ENCODE measurements at regions not wholly inside any gene's neighbourhood (a gene's known extent, or its start where the extent isn't known, plus 50 kb on each side); places are given as distances from the start of the nearest gene placed in this dataset.
"Not testable (repeated sequence)": the region's sequence is repeated elsewhere in the genome, so short reads cannot be mapped to it uniquely, and the experiment has no call there.

DNA sequence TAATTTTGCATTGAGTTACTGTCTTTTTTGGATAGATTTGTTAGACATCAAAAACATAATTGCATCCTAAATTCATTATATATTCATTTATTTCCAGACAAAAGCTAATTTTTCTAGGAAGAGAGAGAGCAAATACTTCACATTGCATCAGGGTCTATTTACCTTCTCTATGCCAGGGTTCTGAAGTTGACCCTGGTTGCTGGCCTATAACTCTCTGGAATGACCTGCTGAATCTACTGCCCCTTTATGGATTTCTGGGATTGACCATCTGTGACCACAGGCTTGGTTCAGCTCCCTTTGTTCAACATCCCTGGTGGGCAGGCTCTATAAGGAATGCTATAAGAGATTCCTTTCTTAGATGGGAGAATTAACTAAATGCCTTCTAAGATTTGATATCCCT is 414.8 kb upstream of the STXBP6 start:
- H3K9me3 ChIP-seq (ENCODE audit: low read length), result no peaks in the 10 kb centered on the region
- no peak overlapping the region for H3K4me3 ChIP-seq (ENCODE audit: low read length)
- H3K36me3 ChIP-seq (ENCODE audit: insufficient read depth, low read length), result no peaks in the 10 kb centered on the region
- no peak overlapping the region for H2AFZ ChIP-seq (ENCODE audit: low read depth, low read length)
- no peaks in the 10 kb centered on the region for H3K27me3 ChIP-seq (ENCODE audit: insufficient read depth, low read length)
- H3K4me1 ChIP-seq (ENCODE audit: insufficient read depth, low read length), result peaks cover 3% of the 10 kb centered on the region

DNA sequence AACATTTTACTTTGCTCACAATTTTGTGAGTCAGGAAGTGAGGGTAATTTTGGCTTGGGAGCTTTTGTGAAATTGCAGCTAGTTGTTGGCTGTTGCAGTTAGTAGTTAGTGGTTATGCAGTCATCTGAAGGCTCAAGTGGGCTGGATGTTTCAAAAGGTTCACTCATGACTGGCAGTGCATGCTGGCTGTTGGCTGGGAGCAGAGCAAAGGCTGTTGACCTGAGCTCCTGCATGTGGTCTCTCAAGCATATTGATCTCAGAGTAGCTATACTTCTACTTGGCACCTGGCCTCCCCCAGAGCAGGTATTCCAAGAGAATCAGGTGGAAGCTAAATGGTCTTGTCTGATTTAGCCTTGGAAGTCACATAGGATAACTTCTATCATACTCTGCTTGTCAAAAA is 414.1 kb upstream of the STXBP6 start:
- no peaks in the 10 kb centered on the region for H3K36me3 ChIP-seq (ENCODE audit: insufficient read depth, low read length)
- no peak overlapping the region for H3K4me3 ChIP-seq (ENCODE audit: low read length)
- H2AFZ ChIP-seq (ENCODE audit: low read depth, low read length), result no peak overlapping the region

GRCh38 chr14:25463480-25463879 is 413.5 kb upstream of the STXBP6 start:
- no peak overlapping the region for H2AFZ ChIP-seq (ENCODE audit: low read depth, low read length)
- peaks cover 3% of the 10 kb centered on the region for H3K4me1 ChIP-seq (ENCODE audit: insufficient read depth, low read length)
- no peak overlapping the region for H3K4me3 ChIP-seq (ENCODE audit: low read length)
- no peaks in the 10 kb centered on the region for H3K27me3 ChIP-seq (ENCODE audit: insufficient read depth, low read length)
- no peaks in the 10 kb centered on the region for H3K36me3 ChIP-seq (ENCODE audit: insufficient read depth, low read length)
- no peaks in the 10 kb centered on the region for H3K9me3 ChIP-seq (ENCODE audit: low read length)

More for the DNA sequence above, 414.1 kb upstream of the STXBP6 start:
- Histone ChIP-seq H3K27me3 (ENCODE audit: insufficient read depth, low read length) (no peaks in the 10 kb centered on the region), H3K4me1 (ENCODE audit: insufficient read depth, low read length) (peaks cover 3% of the 10 kb centered on the region), H3K9me3 (ENCODE audit: low read length) (no peaks in the 10 kb centered on the region)

- Histone ChIP-seq H3K9me3 (ENCODE audit: low read length) (no peaks in the 10 kb centered on the region), H3K27me3 (ENCODE audit: insufficient read depth, low read length) (no peaks in the 10 kb centered on the region), H3K4me1 (ENCODE audit: insufficient read depth, low read length) (peaks cover 3% of the 10 kb centered on the region), H3K36me3 (ENCODE audit: insufficient read depth, low read length) (no peaks in the 10 kb centered on the region), H3K4me3 (ENCODE audit: low read length) (no peak overlapping the region), H2AFZ (ENCODE audit: low read depth, low read length) (no peak overlapping the region)
Observed at GRCh38 chr14:25461780-25462179, 411.8 kb upstream of the STXBP6 start.

GRCh38 chr14:25444381-25444780 is 394.4 kb upstream of the STXBP6 start:
- no peaks in the 10 kb centered on the region for H3K4me1 ChIP-seq (ENCODE audit: insufficient read depth, low read length)
- no peak overlapping the region for H2AFZ ChIP-seq (ENCODE audit: low read depth, low read length)
- H3K4me3 ChIP-seq (ENCODE audit: low read length), result no peak overlapping the region
- H3K9me3 ChIP-seq (ENCODE audit: low read length), result no peaks in the 10 kb centered on the region
- no peaks in the 10 kb centered on the region for H3K27me3 ChIP-seq (ENCODE audit: insufficient read depth, low read length)
- no peaks in the 10 kb centered on the region for H3K36me3 ChIP-seq (ENCODE audit: insufficient read depth, low read length)

GRCh38 chr14:25440382-25440781 is 390.4 kb upstream of the STXBP6 start:
- H3K9me3 ChIP-seq (ENCODE audit: low read length); H3K36me3 ChIP-seq (ENCODE audit: insufficient read depth, low read length); H3K27me3 ChIP-seq (ENCODE audit: insufficient read depth, low read length); H2AFZ ChIP-seq (ENCODE audit: low read depth, low read length); H3K4me1 ChIP-seq (ENCODE audit: insufficient read depth, low read length); H3K4me3 ChIP-seq (ENCODE audit: low read length): not testable (repeated sequence)

DNA sequence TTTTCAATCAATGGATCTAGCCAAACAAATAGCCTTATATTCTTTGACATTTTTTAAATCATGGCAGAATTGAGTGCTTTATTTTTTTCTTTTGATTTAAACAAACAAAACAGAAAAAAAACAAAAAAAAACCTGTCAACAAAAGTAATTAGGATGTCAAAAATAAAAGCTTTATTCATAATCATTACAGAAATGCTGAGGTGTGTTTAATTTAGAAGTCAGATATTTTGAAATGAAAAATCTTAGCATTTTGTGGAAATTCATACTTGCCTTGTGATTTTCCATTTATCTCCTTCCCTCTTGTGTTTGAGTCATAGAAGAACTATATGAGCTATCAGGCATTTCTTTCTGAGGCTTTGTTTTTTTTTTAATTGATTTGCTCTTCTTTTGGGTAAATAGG is 387.0 kb upstream of the STXBP6 start:
- Histone ChIP-seq H3K4me3 (ENCODE audit: low read length) (no peak overlapping the region), H3K36me3 (ENCODE audit: insufficient read depth, low read length) (no peaks in the 10 kb centered on the region), H2AFZ (ENCODE audit: low read depth, low read length) (no peak overlapping the region), H3K4me1 (ENCODE audit: insufficient read depth, low read length) (no peaks in the 10 kb centered on the region), H3K27me3 (ENCODE audit: insufficient read depth, low read length) (no peaks in the 10 kb centered on the region), H3K9me3 (ENCODE audit: low read length) (no peaks in the 10 kb centered on the region)

DNA sequence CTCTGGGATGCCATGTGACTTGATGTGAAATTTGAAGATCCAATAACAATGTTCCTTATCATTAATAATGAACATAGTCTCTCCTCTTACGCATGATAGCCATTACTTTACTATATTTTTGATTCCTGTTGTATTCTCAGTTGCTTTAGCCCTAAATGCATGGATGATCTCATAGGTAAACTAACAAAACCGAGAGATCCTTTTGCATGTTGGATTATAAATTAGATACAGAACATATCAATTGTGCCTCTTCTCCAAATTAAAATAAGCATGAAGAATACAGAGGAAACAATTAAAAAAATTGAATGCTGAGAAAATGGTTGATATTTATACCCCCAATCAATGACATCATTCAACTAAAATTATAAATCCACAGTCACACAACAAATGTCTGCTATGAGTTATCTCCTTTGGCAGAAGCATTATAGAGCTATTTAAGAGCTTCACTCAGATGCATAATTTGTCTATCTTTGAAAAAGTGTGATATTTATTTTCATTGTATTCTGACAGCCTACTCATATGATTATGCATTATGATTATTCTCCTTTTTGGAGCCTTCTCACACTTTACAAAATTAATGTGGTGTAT is 386.4 kb upstream of the STXBP6 start:
- H3K4me3 ChIP-seq (ENCODE audit: low read length), result no peak overlapping the region
- no peaks in the 10 kb centered on the region for H3K27me3 ChIP-seq (ENCODE audit: insufficient read depth, low read length)
- H2AFZ ChIP-seq (ENCODE audit: low read depth, low read length), result no peak overlapping the region
- no peaks in the 10 kb centered on the region for H3K4me1 ChIP-seq (ENCODE audit: insufficient read depth, low read length)
- H3K36me3 ChIP-seq (ENCODE audit: insufficient read depth, low read length), result no peaks in the 10 kb centered on the region
- H3K9me3 ChIP-seq (ENCODE audit: low read length), result no peaks in the 10 kb centered on the region

GRCh38 chr14:25431211-25432076 is 381.5 kb upstream of the STXBP6 start:
- Histone ChIP-seq H3K4me1 (ENCODE audit: insufficient read depth, low read length) (no peaks in the 10 kb centered on the region), H3K4me3 (ENCODE audit: low read length) (no peak overlapping the region), H3K27me3 (ENCODE audit: insufficient read depth, low read length) (no peaks in the 10 kb centered on the region), H3K36me3 (ENCODE audit: insufficient read depth, low read length) (no peaks in the 10 kb centered on the region), H2AFZ (ENCODE audit: low read depth, low read length) (no peak overlapping the region), H3K9me3 (ENCODE audit: low read length) (no peaks in the 10 kb centered on the region)

- Histone ChIP-seq H3K4me1 (ENCODE audit: insufficient read depth, low read length) (no peaks in the 10 kb centered on the region), H2AFZ (ENCODE audit: low read depth, low read length) (no peak overlapping the region), H3K36me3 (ENCODE audit: insufficient read depth, low read length) (no peaks in the 10 kb centered on the region), H3K4me3 (ENCODE audit: low read length) (no peak overlapping the region), H3K27me3 (ENCODE audit: insufficient read depth, low read length) (no peaks in the 10 kb centered on the region), H3K9me3 (ENCODE audit: low read length) (no peaks in the 10 kb centered on the region)
Observed at GRCh38 chr14:25430808-25431207, 380.9 kb upstream of the STXBP6 start.

DNA sequence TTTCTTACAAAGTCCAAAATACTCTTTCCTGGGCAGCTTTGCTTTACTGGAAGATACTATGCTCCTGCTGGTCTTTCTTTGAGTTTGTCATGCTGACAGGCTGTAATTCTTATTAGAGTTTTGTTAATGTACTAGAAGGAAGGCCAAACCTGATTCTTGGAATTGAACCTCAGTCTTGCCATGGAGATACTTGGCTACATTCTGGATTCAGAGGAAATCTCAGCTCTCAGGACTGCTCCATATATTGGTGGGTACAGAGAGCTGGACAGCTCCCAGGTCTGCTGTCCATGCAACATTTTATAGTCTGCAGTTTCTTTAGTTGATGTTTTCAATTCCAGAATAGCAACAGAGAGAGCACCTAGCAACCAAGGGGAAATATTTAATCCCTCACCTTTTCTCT is 363.1 kb upstream of the STXBP6 start:
- no peaks in the 10 kb centered on the region for H3K36me3 ChIP-seq (ENCODE audit: insufficient read depth, low read length)
- H3K27me3 ChIP-seq (ENCODE audit: insufficient read depth, low read length), result no peaks in the 10 kb centered on the region
- no peak overlapping the region for H3K4me3 ChIP-seq (ENCODE audit: low read length)
- no peaks in the 10 kb centered on the region for H3K4me1 ChIP-seq (ENCODE audit: insufficient read depth, low read length)
- H3K9me3 ChIP-seq (ENCODE audit: low read length), result no peaks in the 10 kb centered on the region
- H2AFZ ChIP-seq (ENCODE audit: low read depth, low read length), result no peak overlapping the region

DNA sequence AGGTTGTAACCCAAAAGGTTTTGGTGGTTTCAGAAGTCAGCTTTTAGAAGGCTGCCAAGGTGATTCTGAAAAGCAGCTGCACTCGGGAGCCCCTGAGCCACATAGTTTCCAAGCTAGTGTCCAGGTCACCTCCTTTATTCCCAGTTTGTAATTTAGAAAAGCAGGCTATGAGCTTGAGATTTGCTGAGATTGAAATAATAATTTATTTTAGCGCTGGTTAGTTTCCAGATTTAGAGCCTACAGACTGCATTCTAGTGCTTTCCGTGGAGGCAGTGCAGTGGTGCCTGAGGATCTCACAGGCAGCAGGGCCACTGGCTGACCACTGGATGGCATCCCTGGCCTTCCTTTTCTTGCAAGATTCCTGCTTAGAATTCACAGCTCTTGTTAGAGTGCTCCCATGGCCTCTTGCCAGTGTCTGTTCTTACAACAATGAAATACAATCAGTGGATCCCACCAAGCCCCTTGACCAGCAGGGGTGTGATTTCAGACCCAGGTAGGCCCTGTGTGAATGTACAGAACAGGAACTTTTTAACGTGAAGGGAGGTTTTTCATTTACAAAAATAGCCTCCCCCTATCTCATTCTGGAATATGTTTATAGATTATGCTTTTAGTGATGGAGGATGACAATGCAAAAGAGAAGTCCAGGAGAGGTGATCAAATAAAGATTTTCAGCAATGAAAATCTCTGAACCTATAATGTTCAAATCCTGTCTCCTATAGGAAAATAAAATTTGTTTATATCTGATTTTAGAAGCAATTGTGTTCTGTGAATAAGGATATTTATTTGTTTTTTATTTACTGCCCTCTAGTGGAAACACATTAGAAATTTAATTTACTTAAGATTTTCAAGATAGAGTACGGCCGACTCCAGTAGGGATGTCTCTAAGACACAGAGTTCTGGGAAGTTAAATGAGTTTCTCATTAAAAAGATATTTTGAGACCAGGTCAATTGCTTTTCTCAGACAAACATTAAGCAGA is 362.1 kb upstream of the STXBP6 start:
- Histone ChIP-seq H3K36me3 (ENCODE audit: insufficient read depth, low read length) (no peaks in the 10 kb centered on the region), H3K4me3 (ENCODE audit: low read length) (no peak overlapping the region), H3K4me1 (ENCODE audit: insufficient read depth, low read length) (no peaks in the 10 kb centered on the region), H3K9me3 (ENCODE audit: low read length) (no peaks in the 10 kb centered on the region), H3K27me3 (ENCODE audit: insufficient read depth, low read length) (no peaks in the 10 kb centered on the region), H2AFZ (ENCODE audit: low read depth, low read length) (no peak overlapping the region)

- Histone ChIP-seq H3K4me3 (ENCODE audit: low read length) (no peak overlapping the region), H3K27me3 (ENCODE audit: insufficient read depth, low read length) (peaks cover 7% of the 10 kb centered on the region), H3K36me3 (ENCODE audit: insufficient read depth, low read length) (no peaks in the 10 kb centered on the region), H3K4me1 (ENCODE audit: insufficient read depth, low read length) (no peaks in the 10 kb centered on the region), H2AFZ (ENCODE audit: low read depth, low read length) (no peak overlapping the region), H3K9me3 (ENCODE audit: low read length) (no peaks in the 10 kb centered on the region)
Observed at GRCh38 chr14:25406818-25407217, 356.9 kb upstream of the STXBP6 start.

Data from neuron (in vitro differentiated cells).